H9 (cell line): ENCODE measurements at regions not wholly inside any gene's neighbourhood (a gene's known extent, or its start where the extent isn't known, plus 50 kb on each side); places are given as distances from the start of the nearest gene placed in this dataset.

Experiments used
- DNase-seq: peaks from one replicate; pipeline ENCODE4 v3.0.0-alpha.2; 2017
- H2AFZ ChIP-seq: one replicate; pipeline ENCODE4 v1.6.1; 2013; ENCODE audit warnings: mild to moderate bottlenecking, low read length, control low read depth, moderate library complexity
- H2AK5ac ChIP-seq: 2 replicates; pipeline ENCODE4 v1.6.1; 2013; ENCODE audit warnings: low read length, control low read depth, mixed read lengths; ENCODE audit not compliant: insufficient read length
- H2BK120ac ChIP-seq: one replicate; pipeline ENCODE4 v1.6.1; 2013; ENCODE audit warnings: low read depth, mild to moderate bottlenecking, low read length, control low read depth, inconsistent platforms; ENCODE audit not compliant: poor library complexity, severe bottlenecking
- H2BK12ac ChIP-seq: 2 replicates; pipeline ENCODE4 v1.6.1; 2013; ENCODE audit warnings: low read length, control low read depth, mixed read lengths, low read depth; ENCODE audit not compliant: insufficient read length
- H2BK15ac ChIP-seq: 2 replicates; pipeline ENCODE4 v1.6.1; 2013; ENCODE audit warnings: low read depth, low read length, control low read depth
- H2BK20ac ChIP-seq: one replicate; pipeline ENCODE4 v1.6.1; 2013; ENCODE audit warnings: low read depth, mild to moderate bottlenecking, low read length, control low read depth, inconsistent platforms; ENCODE audit not compliant: poor library complexity, severe bottlenecking
- H2BK5ac ChIP-seq: 2 replicates; pipeline ENCODE4 v1.6.1; 2013; ENCODE audit warnings: low read length, control low read depth, mixed read lengths; ENCODE audit not compliant: insufficient read length
- H3K14ac ChIP-seq: 2 replicates; pipeline ENCODE4 v1.6.1; 2013; ENCODE audit warnings: low read length, control low read depth; ENCODE audit not compliant: insufficient read depth
- H3K18ac ChIP-seq: 2 replicates; pipeline ENCODE4 v1.6.1; 2013; ENCODE audit warnings: low read depth, mild to moderate bottlenecking, mixed read lengths, low read length, control low read depth; ENCODE audit not compliant: insufficient read length
- H3K23ac ChIP-seq: 2 replicates; pipeline ENCODE4 v1.6.1; 2013; ENCODE audit warnings: low read length, control low read depth, mixed read lengths, low read depth; ENCODE audit not compliant: insufficient read length
- H3K23me2 ChIP-seq: 2 replicates; pipeline ENCODE4 v1.6.1; 2013; ENCODE audit warnings: low read depth, mild to moderate bottlenecking, mixed read lengths, low read length, control low read depth; ENCODE audit not compliant: insufficient read length, poor library complexity, severe bottlenecking
- H3K27ac ChIP-seq: 2 replicates; pipeline ENCODE4 v1.5.1; 2013; ENCODE audit warnings: low read length, control low read depth, mixed read lengths, low read depth; ENCODE audit not compliant: insufficient read length
- H3K27me3 ChIP-seq: 2 replicates; pipeline ENCODE4 v1.6.1; 2013; ENCODE audit warnings: low read length, control low read depth, inconsistent platforms; ENCODE audit not compliant: insufficient read depth
- H3K4ac ChIP-seq: 2 replicates; pipeline ENCODE4 v1.6.1; 2013; ENCODE audit warnings: low read depth, mild to moderate bottlenecking, control low read depth, inconsistent platforms, low read length, moderate library complexity
- H3K4me1 ChIP-seq: 2 replicates; pipeline ENCODE4 v1.6.1; 2013; ENCODE audit warnings: low read length, control low read depth, inconsistent platforms; ENCODE audit not compliant: insufficient read depth
- H3K4me2 ChIP-seq: 2 replicates; pipeline ENCODE4 v1.6.1; 2013; ENCODE audit warnings: low read length, control low read depth, mixed read lengths; ENCODE audit not compliant: insufficient read length, insufficient read depth
- H3K56ac ChIP-seq: 2 replicates; pipeline ENCODE4 v1.6.1; 2013; ENCODE audit warnings: low read depth, mild to moderate bottlenecking, mixed read lengths, low read length, control low read depth; ENCODE audit not compliant: insufficient read length
- H3K79me1 ChIP-seq: 2 replicates; pipeline ENCODE4 v1.6.1; 2013; ENCODE audit warnings: low read depth, mild to moderate bottlenecking, moderate library complexity, low read length, control low read depth, inconsistent platforms; ENCODE audit not compliant: insufficient read depth, poor library complexity, severe bottlenecking
- H3K79me2 ChIP-seq: 2 replicates; pipeline ENCODE4 v1.6.1; 2013; ENCODE audit warnings: low read length, control low read depth, inconsistent platforms; ENCODE audit not compliant: insufficient read depth
- H3K9ac ChIP-seq: 2 replicates; pipeline ENCODE4 v1.6.1; 2013; ENCODE audit warnings: low read length, control low read depth, mixed read lengths; ENCODE audit not compliant: insufficient read length; ENCODE audit errors: extremely low read depth
- H3K9me3 ChIP-seq: one replicate; pipeline ENCODE4 v1.6.1; 2013; ENCODE audit warnings: low read depth, low read length, inconsistent platforms; ENCODE audit not compliant: control insufficient read depth
- H3T11ph ChIP-seq: one replicate; pipeline ENCODE4 v1.6.1; 2013; ENCODE audit warnings: mild to moderate bottlenecking, low read length, control low read depth, inconsistent platforms
- H4K20me1 ChIP-seq: one replicate; pipeline ENCODE4 v1.6.1; 2013; ENCODE audit not compliant: control insufficient read depth, insufficient read length, insufficient read depth
- H4K5ac ChIP-seq: 2 replicates; pipeline ENCODE4 v1.6.1; 2013; ENCODE audit warnings: low read depth, mild to moderate bottlenecking, mixed read lengths, low read length, control low read depth; ENCODE audit not compliant: insufficient read length
- H4K8ac ChIP-seq: replicated peaks from 2 replicates; pipeline ENCODE4 v1.6.1; 2013; ENCODE audit warnings: low read length, control low read depth, mixed read lengths, low read depth; ENCODE audit not compliant: insufficient read length
- H4K91ac ChIP-seq: 2 replicates; pipeline ENCODE4 v1.6.1; 2013; ENCODE audit warnings: low read depth, mild to moderate bottlenecking, moderate library complexity, mixed read lengths, low read length, control low read depth; ENCODE audit not compliant: insufficient read length
- H3K27ac Mint-ChIP-seq, 3 experiments: 2 replicates in 2 of 3; 3 replicates in 1 of 3; pipeline ENCODE4 v1.8.0; 2020 to 2021; ENCODE audit warnings: mixed read lengths in 3 of 3, mild to moderate bottlenecking in 1 of 3, moderate library complexity in 1 of 3
- H3K27me3 Mint-ChIP-seq: 2 replicates; pipeline ENCODE4 v1.8.0; 2021; ENCODE audit warnings: low read depth, mild to moderate bottlenecking, moderate library complexity, mixed read lengths
- H3K36me3 Mint-ChIP-seq, 3 experiments: 2 replicates in 2 of 3; 3 replicates in 1 of 3; pipeline ENCODE4 v1.8.0; 2020 to 2021; ENCODE audit warnings: low read depth in 3 of 3, mixed read lengths in 3 of 3; ENCODE audit not compliant: insufficient read depth in 1 of 3
- H3K4me1 Mint-ChIP-seq, 2 experiments: 2 replicates each; pipeline ENCODE4 v1.8.0; 2020; ENCODE audit warnings: mixed read lengths in 2 of 2
- H3K4me3 Mint-ChIP-seq, 2 experiments: 2 replicates in 1 of 2; 3 replicates in 1 of 2; pipeline ENCODE4 v1.8.0; 2020 to 2021; ENCODE audit warnings: mild to moderate bottlenecking in 2 of 2, mixed read lengths in 2 of 2, moderate library complexity in 1 of 2
- H3K9me3 Mint-ChIP-seq, 2 experiments: 2 replicates in 1 of 2; 3 replicates in 1 of 2; pipeline ENCODE4 v1.8.0; 2020; ENCODE audit warnings: mild to moderate bottlenecking in 2 of 2, mixed read lengths in 2 of 2, moderate library complexity in 1 of 2
- WGBS: extraction: QIAGEN DNeasy Blood & Tissue Kit; methylation state at CpG from one replicate; pipeline ENCODE4 v1.1.7; 2013; ENCODE audit warnings: missing lambda C conversion rate, low lambda C conversion rate, mixed read lengths; ENCODE audit not compliant: insufficient read length; ENCODE audit errors: extremely low coverage; 5-methylcytosine and 5-hydroxymethylcytosine counted together
- TF ChIP-seq, protein P1 (sequence below): fragments of 200-600 bp; sonication (generic); conservative IDR thresholded peaks from 3 replicates; pipeline ENCODE4 v1.8.0; 2021; ENCODE audit warnings: antibody characterized with exemption, mild to moderate bottlenecking

DNA sequence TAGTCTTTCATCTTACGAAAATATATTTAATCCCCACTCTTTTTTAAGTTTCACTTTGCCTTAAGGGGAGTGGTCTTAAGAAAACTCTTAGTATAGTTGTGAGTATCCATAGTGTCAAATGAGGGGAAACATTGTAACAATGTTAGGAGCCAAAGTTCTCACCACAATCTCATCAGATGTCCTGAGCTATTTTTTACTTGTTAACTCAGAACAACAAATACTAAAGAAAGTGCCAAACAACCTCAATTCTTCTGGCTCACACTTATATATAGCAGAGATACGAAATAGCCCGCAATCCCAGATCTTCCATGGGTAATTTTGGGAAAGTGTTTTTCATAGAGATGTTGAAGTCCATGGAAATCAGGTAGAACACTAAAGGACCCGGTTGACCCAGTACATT lies 194.0 kb upstream of the DMRT1 start:
- Mint-ChIP-seq H3K9me3 (no peaks in the 10 kb centered on the region), H3K4me3 (no peak overlapping the region), H3K4me1 (peaks cover 27 to 32% of the 10 kb centered on the region in 2 experiments), H3K36me3 (no peaks in the 10 kb centered on the region), H3K27me3 (peaks cover 8% of the 10 kb centered on the region), H3K27ac (no peak overlapping the region)
- no peaks in the 10 kb centered on the region for H4K20me1 ChIP-seq
- no peak overlapping the region for H3K23ac ChIP-seq
- no peak overlapping the region for H2BK15ac ChIP-seq
- no peaks in the 10 kb centered on the region for H3K23me2 ChIP-seq
- DNase-seq = no peak
- H2BK5ac ChIP-seq = no peak overlapping the region
- no peak overlapping the region for H3K4me2 ChIP-seq
- no peaks in the 10 kb centered on the region for H3K79me2 ChIP-seq
- no peak overlapping the region for H3K56ac ChIP-seq
- no peak overlapping the region for H2AK5ac ChIP-seq
- no peak overlapping the region for H4K91ac ChIP-seq
- peaks cover 7% of the 10 kb centered on the region; the same call in 1 of the 2 replicates for H3K4me1 ChIP-seq
- H3K9me3 ChIP-seq = no peaks in the 10 kb centered on the region
- no peak overlapping the region for H4K5ac ChIP-seq
- no peak overlapping the region for H2BK120ac ChIP-seq
- no CpG with 5 or more reads among the region's 4 CpGs for WGBS
- TF ChIP-seq, protein P1, sequence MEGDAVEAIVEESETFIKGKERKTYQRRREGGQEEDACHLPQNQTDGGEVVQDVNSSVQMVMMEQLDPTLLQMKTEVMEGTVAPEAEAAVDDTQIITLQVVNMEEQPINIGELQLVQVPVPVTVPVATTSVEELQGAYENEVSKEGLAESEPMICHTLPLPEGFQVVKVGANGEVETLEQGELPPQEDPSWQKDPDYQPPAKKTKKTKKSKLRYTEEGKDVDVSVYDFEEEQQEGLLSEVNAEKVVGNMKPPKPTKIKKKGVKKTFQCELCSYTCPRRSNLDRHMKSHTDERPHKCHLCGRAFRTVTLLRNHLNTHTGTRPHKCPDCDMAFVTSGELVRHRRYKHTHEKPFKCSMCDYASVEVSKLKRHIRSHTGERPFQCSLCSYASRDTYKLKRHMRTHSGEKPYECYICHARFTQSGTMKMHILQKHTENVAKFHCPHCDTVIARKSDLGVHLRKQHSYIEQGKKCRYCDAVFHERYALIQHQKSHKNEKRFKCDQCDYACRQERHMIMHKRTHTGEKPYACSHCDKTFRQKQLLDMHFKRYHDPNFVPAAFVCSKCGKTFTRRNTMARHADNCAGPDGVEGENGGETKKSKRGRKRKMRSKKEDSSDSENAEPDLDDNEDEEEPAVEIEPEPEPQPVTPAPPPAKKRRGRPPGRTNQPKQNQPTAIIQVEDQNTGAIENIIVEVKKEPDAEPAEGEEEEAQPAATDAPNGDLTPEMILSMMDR = no peak
- H3K14ac ChIP-seq = no peak overlapping the region
- no peak overlapping the region for H3K18ac ChIP-seq
- H3T11ph ChIP-seq = no peak overlapping the region
- H3K9ac ChIP-seq = no peak overlapping the region
- no peak overlapping the region for H2AFZ ChIP-seq
- no peak overlapping the region for H4K8ac ChIP-seq
- no peak overlapping the region for H2BK20ac ChIP-seq
- H2BK12ac ChIP-seq = no peak overlapping the region
- H3K27me3 ChIP-seq = no peaks in the 10 kb centered on the region
- H3K27ac ChIP-seq = no peak overlapping the region
- no peaks in the 10 kb centered on the region for H3K79me1 ChIP-seq
- no peak overlapping the region for H3K4ac ChIP-seq
